ENCODE measurements at regions not wholly inside any gene's neighbourhood (a gene's known extent, or its start where the extent isn't known, plus 50 kb on each side); places are given as distances from the start of the nearest gene placed in this dataset.

- TF ChIP-seq POLR2A (IDR thresholded peaks at IDR 0.05): no peak
- TF ChIP-seq, protein P1, sequence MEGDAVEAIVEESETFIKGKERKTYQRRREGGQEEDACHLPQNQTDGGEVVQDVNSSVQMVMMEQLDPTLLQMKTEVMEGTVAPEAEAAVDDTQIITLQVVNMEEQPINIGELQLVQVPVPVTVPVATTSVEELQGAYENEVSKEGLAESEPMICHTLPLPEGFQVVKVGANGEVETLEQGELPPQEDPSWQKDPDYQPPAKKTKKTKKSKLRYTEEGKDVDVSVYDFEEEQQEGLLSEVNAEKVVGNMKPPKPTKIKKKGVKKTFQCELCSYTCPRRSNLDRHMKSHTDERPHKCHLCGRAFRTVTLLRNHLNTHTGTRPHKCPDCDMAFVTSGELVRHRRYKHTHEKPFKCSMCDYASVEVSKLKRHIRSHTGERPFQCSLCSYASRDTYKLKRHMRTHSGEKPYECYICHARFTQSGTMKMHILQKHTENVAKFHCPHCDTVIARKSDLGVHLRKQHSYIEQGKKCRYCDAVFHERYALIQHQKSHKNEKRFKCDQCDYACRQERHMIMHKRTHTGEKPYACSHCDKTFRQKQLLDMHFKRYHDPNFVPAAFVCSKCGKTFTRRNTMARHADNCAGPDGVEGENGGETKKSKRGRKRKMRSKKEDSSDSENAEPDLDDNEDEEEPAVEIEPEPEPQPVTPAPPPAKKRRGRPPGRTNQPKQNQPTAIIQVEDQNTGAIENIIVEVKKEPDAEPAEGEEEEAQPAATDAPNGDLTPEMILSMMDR (IDR thresholded peaks at IDR 0.05): no peak
Measured at GRCh38 chr4:97498875-97499274, 644.4 kb downstream of the STPG2 start.
